ENCODE measurements at regions not wholly inside any gene's neighbourhood (a gene's known extent, or its start where the extent isn't known, plus 50 kb on each side); places are given as distances from the start of the nearest gene placed in this dataset.

GRCh38 chr5:42366051-42366450 lies 57.2 kb upstream of the GHR start:
- TF ChIP-seq CTCF (IDR thresholded peaks at IDR 0.05; ENCODE audit: insufficient read depth, low read depth, low read length) (no peak), EZH2 (IDR thresholded peaks at IDR 0.05; ENCODE audit: insufficient read depth, low read length) (no peak)

Data from astrocyte (in vitro differentiated cells and primary cell).